Glutamatergic neuron (in vitro differentiated cells): ENCODE measurements at regions not wholly inside any gene's neighbourhood (a gene's known extent, or its start where the extent isn't known, plus 50 kb on each side); places are given as distances from the start of the nearest gene placed in this dataset.

Experiments
- DNase-seq: peaks from one replicate; pipeline ENCODE4 v3.0.0; 2022
- H3K27ac Mint-ChIP-seq: one replicate; pipeline ENCODE4 v1.8.0; 2020; ENCODE audit warnings: mild to moderate bottlenecking, mixed read lengths, inconsistent platforms; ENCODE audit not compliant: unreplicated experiment
- H3K27me3 Mint-ChIP-seq: one replicate; pipeline ENCODE4 v1.8.0; 2020; ENCODE audit warnings: mild to moderate bottlenecking, moderate library complexity, mixed read lengths, inconsistent platforms; ENCODE audit not compliant: unreplicated experiment
- H3K36me3 Mint-ChIP-seq: one replicate; pipeline ENCODE4 v1.8.0; 2020; ENCODE audit warnings: mild to moderate bottlenecking, mixed read lengths, inconsistent platforms; ENCODE audit not compliant: unreplicated experiment
- H3K4me1 Mint-ChIP-seq: one replicate; pipeline ENCODE4 v1.8.0; 2020; ENCODE audit warnings: mild to moderate bottlenecking, low read depth, mixed read lengths, inconsistent platforms; ENCODE audit not compliant: unreplicated experiment
- H3K4me3 Mint-ChIP-seq: one replicate; pipeline ENCODE4 v1.8.0; 2020; ENCODE audit warnings: mild to moderate bottlenecking, mixed read lengths, inconsistent platforms; ENCODE audit not compliant: unreplicated experiment
- H3K9me3 Mint-ChIP-seq: one replicate; pipeline ENCODE4 v1.8.0; 2020; ENCODE audit warnings: mild to moderate bottlenecking, moderate library complexity, mixed read lengths, inconsistent platforms; ENCODE audit not compliant: unreplicated experiment
- CTCF ChIP-seq: fragments of 200-600 bp; sonication (generic); IDR thresholded peaks from one replicate; pipeline ENCODE4 v1.5.0; 2021; ENCODE audit not compliant: partially characterized antibody, unreplicated experiment

DNA sequence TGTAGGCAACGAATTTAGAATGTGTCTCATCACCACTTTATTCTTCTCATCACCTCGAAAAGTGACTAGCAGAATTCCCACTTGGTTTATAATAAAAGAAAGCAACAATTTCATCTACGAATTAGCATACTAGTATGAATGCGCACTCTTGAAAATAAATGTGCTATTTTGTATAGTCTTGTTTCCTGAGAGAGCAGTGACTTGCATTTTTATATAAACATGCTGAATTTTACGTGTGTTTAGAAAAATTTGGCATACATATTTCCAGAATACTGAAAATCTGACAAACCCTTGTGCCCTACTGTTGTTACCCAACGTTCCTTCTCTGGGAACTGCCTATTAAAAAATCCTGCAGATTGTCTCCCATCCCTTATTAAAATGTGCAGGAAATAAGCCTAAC, 786.8 kb downstream of the TSN start:
- Mint-ChIP-seq H3K27ac (no peak overlapping the region), H3K4me1 (no peaks in the 10 kb centered on the region), H3K36me3 (no peaks in the 10 kb centered on the region), H3K27me3 (no peaks in the 10 kb centered on the region), H3K9me3 (no peaks in the 10 kb centered on the region), H3K4me3 (no peak overlapping the region)
- TF ChIP-seq CTCF, result no peak
- DNase-seq, result no peak

GRCh38 chr2:122542646-122543045, 787.2 kb downstream of the TSN start:
- Mint-ChIP-seq H3K27me3 (no peaks in the 10 kb centered on the region), H3K27ac (no peak overlapping the region), H3K4me1 (no peaks in the 10 kb centered on the region), H3K36me3 (no peaks in the 10 kb centered on the region), H3K9me3 (no peaks in the 10 kb centered on the region), H3K4me3 (no peak overlapping the region)
- TF ChIP-seq CTCF, result no peak
- no peak for DNase-seq

- no peak for TF ChIP-seq CTCF
- Mint-ChIP-seq H3K4me1 (no peaks in the 10 kb centered on the region), H3K36me3 (no peaks in the 10 kb centered on the region), H3K27ac (no peak overlapping the region), H3K9me3 (no peaks in the 10 kb centered on the region), H3K27me3 (no peaks in the 10 kb centered on the region), H3K4me3 (no peak overlapping the region)
- no peak for DNase-seq
Observed at GRCh38 chr2:122543815-122544214, 788.4 kb downstream of the TSN start.

- H3K36me3 Mint-ChIP-seq, result peaks cover 10% of the 10 kb centered on the region
- TF ChIP-seq CTCF, result no peak
- H3K9me3 Mint-ChIP-seq, result no peaks in the 10 kb centered on the region
- DNase-seq, result no peak
- no peak overlapping the region for H3K27ac Mint-ChIP-seq
- H3K4me1 Mint-ChIP-seq, result no peaks in the 10 kb centered on the region
- no peaks in the 10 kb centered on the region for H3K27me3 Mint-ChIP-seq
- no peak overlapping the region for H3K4me3 Mint-ChIP-seq
Observed at GRCh38 chr2:122545821-122546220, 790.4 kb downstream of the TSN start.

DNA sequence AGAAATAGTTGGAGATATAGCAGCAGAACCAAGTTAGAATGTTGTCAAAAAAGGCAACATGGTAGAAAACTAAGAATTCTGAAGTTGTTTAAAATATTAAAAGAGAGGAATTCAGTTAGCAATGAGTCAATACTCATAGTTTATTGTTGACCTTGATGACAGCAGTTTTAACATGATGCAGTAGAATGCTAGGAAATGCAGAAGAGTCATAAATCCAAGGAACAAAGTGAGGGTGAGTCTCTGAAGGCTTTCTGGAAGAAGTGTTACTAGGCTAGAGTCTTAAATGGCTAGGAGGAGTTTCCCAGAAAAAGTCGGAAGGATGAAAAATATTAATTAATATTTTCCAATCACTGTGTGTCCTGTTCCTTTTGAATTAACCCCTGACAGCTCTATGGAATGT, 807.3 kb downstream of the TSN start:
- Mint-ChIP-seq H3K27me3 (no peaks in the 10 kb centered on the region), H3K9me3 (no peaks in the 10 kb centered on the region), H3K4me3 (no peak overlapping the region), H3K4me1 (no peaks in the 10 kb centered on the region), H3K27ac (no peak overlapping the region), H3K36me3 (no peaks in the 10 kb centered on the region)
- TF ChIP-seq CTCF, result no peak
- no peak for DNase-seq
